SK-N-SH treated with all-trans-retinoic acid at 6 μM for 48 hours (cell line): ENCODE measurements at regions not wholly inside any gene's neighbourhood (a gene's known extent, or its start where the extent isn't known, plus 50 kb on each side); places are given as distances from the start of the nearest gene placed in this dataset.

Source experiments
- ATAC-seq: fragments of 200-7000 bp; cut with Tn5 transposase; 3 replicates; pipeline ENCODE4 v1.9.1; 2020; ENCODE audit warnings: mild to moderate bottlenecking, moderate library complexity
- ARNTL ChIP-seq: fragments of 450-650 bp; formaldehyde crosslinking; IDR thresholded peaks from 2 replicates; pipeline ENCODE4 v1.5.0; 2020; ENCODE audit warnings: low read depth, mild to moderate bottlenecking, moderate library complexity, borderline replicate concordance
- BACH2 ChIP-seq: fragments of 250-450 bp; sonication (Bioruptor Pico); IDR thresholded peaks from 2 replicates; pipeline ENCODE4 v1.9.0; 2021; ENCODE audit warnings: mild to moderate bottlenecking, borderline replicate concordance
- CSDC2 ChIP-seq: fragments of 250-450 bp; sonication (Bioruptor Pico); IDR thresholded peaks from 2 replicates; pipeline ENCODE4 v1.5.0; 2020; ENCODE audit warnings: mild to moderate bottlenecking, moderate library complexity
- CSRNP3 ChIP-seq: fragments of 250-450 bp; sonication (Bioruptor Pico); IDR thresholded peaks from 2 replicates; pipeline ENCODE4 v1.5.1; 2021; ENCODE audit warnings: mild to moderate bottlenecking, moderate library complexity
- ESRRG ChIP-seq: fragments of 250-450 bp; sonication (Bioruptor Pico); IDR thresholded peaks from 2 replicates; pipeline ENCODE4 v1.6.1; 2021; ENCODE audit warnings: mild to moderate bottlenecking
- GLIS3 ChIP-seq: fragments of 250-450 bp; sonication (Bioruptor Pico); IDR thresholded peaks from 2 replicates; pipeline ENCODE4 v1.5.0; 2020; ENCODE audit warnings: mild to moderate bottlenecking, moderate library complexity
- ISL1 ChIP-seq: fragments of 250-450 bp; sonication (Bioruptor Pico); IDR thresholded peaks from 2 replicates; pipeline ENCODE4 v2.1.2; 2022; ENCODE audit warnings: mild to moderate bottlenecking, moderate library complexity
- OSR1 ChIP-seq: fragments of 250-450 bp; sonication (Bioruptor Pico); IDR thresholded peaks from 2 replicates; pipeline ENCODE4 v1.8.0; 2022; ENCODE audit warnings: moderate library complexity, mild to moderate bottlenecking, inconsistent platforms
- POU6F1 ChIP-seq: fragments of 250-450 bp; sonication (Bioruptor Pico); IDR thresholded peaks from 2 replicates; pipeline ENCODE4 v1.8.0; 2021; ENCODE audit warnings: low read depth, mild to moderate bottlenecking, moderate library complexity, borderline replicate concordance
- PPARA ChIP-seq: fragments of 250-450 bp; sonication (Bioruptor Pico); IDR thresholded peaks from 2 replicates; pipeline ENCODE4 v1.5.0; 2020; ENCODE audit warnings: mild to moderate bottlenecking, borderline replicate concordance
- SNAI2 ChIP-seq: fragments of 250-450 bp; sonication (Bioruptor Pico); IDR thresholded peaks from 2 replicates; pipeline ENCODE4 v1.5.0; 2020; ENCODE audit warnings: mild to moderate bottlenecking, moderate library complexity
- TCF4 ChIP-seq: fragments of 250-450 bp; sonication (Bioruptor Pico); IDR thresholded peaks from 2 replicates; pipeline ENCODE4 v1.8.0; 2021; ENCODE audit warnings: mild to moderate bottlenecking, moderate library complexity, borderline replicate concordance
- TOX ChIP-seq: fragments of 250-450 bp; sonication (Bioruptor Pico); IDR thresholded peaks from 2 replicates; pipeline ENCODE4 v1.8.0; 2021; ENCODE audit warnings: mild to moderate bottlenecking, moderate library complexity, borderline replicate concordance
- TSHZ2 ChIP-seq: fragments of 250-450 bp; sonication (Bioruptor Pico); IDR thresholded peaks from 2 replicates; pipeline ENCODE4 v1.5.0; 2020; ENCODE audit warnings: mild to moderate bottlenecking, moderate library complexity
- ZC3H10 ChIP-seq: fragments of 250-450 bp; sonication (Bioruptor Pico); IDR thresholded peaks from 2 replicates; pipeline ENCODE4 v1.5.1; 2021; ENCODE audit warnings: mild to moderate bottlenecking, moderate library complexity
- ZFP3 ChIP-seq: fragments of 250-450 bp; sonication (Bioruptor Pico); IDR thresholded peaks from 2 replicates; pipeline ENCODE4 v1.5.0; 2020; ENCODE audit warnings: mild to moderate bottlenecking, moderate library complexity
- ZFP30 ChIP-seq: fragments of 450-650 bp; formaldehyde crosslinking; IDR thresholded peaks from 2 replicates; pipeline ENCODE4 v1.5.0; 2022; ENCODE audit warnings: mild to moderate bottlenecking, moderate library complexity
- ZNF565 ChIP-seq: fragments of 450-650 bp; formaldehyde crosslinking; conservative IDR thresholded peaks from 2 replicates; pipeline ENCODE4 v1.5.0; 2020; ENCODE audit warnings: low read depth, mild to moderate bottlenecking, moderate library complexity
- ZNF8 ChIP-seq: fragments of 450-650 bp; formaldehyde crosslinking; IDR thresholded peaks from 2 replicates; pipeline ENCODE4 v1.5.0; 2020; ENCODE audit warnings: mild to moderate bottlenecking, moderate library complexity
- TF ChIP-seq, protein P1 (sequence below): fragments of 250-450 bp; sonication (Bioruptor Pico); IDR thresholded peaks from 2 replicates; pipeline ENCODE4 v1.8.0; 2020; ENCODE audit warnings: mild to moderate bottlenecking, moderate library complexity, borderline replicate concordance

- ATAC-seq, result no peak
- TF ChIP-seq ESRRG (CRISPR knock-in tag) (no peak), PPARA (no peak), ZFP30 (CRISPR knock-in tag) (no peak), ZNF8 (CRISPR knock-in tag) (no peak), ARNTL (CRISPR knock-in tag) (no peak), ISL1 (CRISPR knock-in tag) (no peak), POU6F1 (no peak), BACH2 (CRISPR knock-in tag) (no peak), CSRNP3 (CRISPR knock-in tag) (no peak), GLIS3 (CRISPR knock-in tag) (no peak)
- TF ChIP-seq, protein P1, sequence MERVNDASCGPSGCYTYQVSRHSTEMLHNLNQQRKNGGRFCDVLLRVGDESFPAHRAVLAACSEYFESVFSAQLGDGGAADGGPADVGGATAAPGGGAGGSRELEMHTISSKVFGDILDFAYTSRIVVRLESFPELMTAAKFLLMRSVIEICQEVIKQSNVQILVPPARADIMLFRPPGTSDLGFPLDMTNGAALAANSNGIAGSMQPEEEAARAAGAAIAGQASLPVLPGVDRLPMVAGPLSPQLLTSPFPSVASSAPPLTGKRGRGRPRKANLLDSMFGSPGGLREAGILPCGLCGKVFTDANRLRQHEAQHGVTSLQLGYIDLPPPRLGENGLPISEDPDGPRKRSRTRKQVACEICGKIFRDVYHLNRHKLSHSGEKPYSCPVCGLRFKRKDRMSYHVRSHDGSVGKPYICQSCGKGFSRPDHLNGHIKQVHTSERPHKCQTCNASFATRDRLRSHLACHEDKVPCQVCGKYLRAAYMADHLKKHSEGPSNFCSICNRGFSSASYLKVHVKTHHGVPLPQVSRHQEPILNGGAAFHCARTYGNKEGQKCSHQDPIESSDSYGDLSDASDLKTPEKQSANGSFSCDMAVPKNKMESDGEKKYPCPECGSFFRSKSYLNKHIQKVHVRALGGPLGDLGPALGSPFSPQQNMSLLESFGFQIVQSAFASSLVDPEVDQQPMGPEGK (CRISPR knock-in tag), result no peak
Measured at GRCh38 chr5:173691931-173692330, 75.5 kb upstream of the BOD1 start.

DNA sequence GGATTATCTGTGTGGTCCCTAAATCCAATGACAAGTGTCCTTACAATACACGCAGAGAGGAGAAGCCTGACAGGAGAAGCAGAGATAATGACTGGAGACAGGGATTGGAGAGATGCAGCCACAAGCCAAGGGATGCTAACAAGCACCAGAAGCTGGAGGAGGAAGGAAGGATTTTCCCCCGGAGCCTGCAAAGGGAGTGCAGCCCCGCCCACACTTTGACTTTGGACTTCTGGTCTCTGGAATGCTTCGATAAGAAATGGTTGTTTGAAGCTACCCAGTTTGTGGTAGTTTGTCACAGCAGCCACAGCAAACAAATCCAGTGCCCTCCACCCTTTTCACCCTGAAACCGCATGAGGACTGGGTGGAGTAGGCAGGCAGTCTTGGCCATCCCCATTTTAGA is 77.2 kb upstream of the BOD1 start:
- TF ChIP-seq OSR1 (CRISPR knock-in tag), result no peak
- TF ChIP-seq ZC3H10 (CRISPR knock-in tag), result no peak
- no peak for TF ChIP-seq CSRNP3 (CRISPR knock-in tag)
- no peak for TF ChIP-seq ZNF565 (CRISPR knock-in tag)
- no peak for TF ChIP-seq POU6F1
- no peak for TF ChIP-seq ESRRG (CRISPR knock-in tag)
- no peak for TF ChIP-seq TSHZ2 (CRISPR knock-in tag)
- TF ChIP-seq, protein P1 (CRISPR knock-in tag), result no peak
- TF ChIP-seq ZNF8 (CRISPR knock-in tag), result no peak
- no peak for TF ChIP-seq ARNTL (CRISPR knock-in tag)
- no peak for TF ChIP-seq TOX (CRISPR knock-in tag)
- TF ChIP-seq TCF4 (CRISPR knock-in tag), result no peak
- TF ChIP-seq PPARA, result no peak
- no peak for TF ChIP-seq CSDC2 (CRISPR knock-in tag)
- TF ChIP-seq BACH2 (CRISPR knock-in tag), result no peak
- no peak for TF ChIP-seq ZFP3 (CRISPR knock-in tag)
- no peak for TF ChIP-seq SNAI2 (CRISPR knock-in tag)
- TF ChIP-seq GLIS3 (CRISPR knock-in tag), result no peak
- no peak for ATAC-seq
